ENCODE measurements at regions not wholly inside any gene's neighbourhood (a gene's known extent, or its start where the extent isn't known, plus 50 kb on each side); places are given as distances from the start of the nearest gene placed in this dataset.

DNA sequence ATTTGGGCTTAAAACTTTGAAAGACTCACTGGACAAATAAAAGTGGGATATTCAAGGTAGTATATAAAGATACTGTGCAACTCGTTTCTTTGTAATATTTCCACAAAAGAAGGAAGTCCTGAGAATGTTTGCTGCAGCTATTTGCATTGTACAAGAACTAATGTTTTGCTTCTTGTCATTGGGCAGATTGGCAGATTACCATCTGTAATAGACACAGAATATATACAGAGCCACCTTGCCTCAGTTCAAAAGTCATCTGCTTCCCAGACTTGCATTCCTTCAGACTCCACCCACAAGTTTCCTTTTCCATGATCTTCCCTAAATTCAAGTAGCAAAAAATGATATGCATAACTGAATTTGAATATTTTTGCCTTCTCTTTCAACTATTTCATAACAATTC is 145.1 kb downstream of the EFNB2 start:
- no peak for TF ChIP-seq EZH2 (IDR thresholded peaks at IDR 0.05; ENCODE audit: borderline replicate concordance, low read length)
- TF ChIP-seq, protein P1, sequence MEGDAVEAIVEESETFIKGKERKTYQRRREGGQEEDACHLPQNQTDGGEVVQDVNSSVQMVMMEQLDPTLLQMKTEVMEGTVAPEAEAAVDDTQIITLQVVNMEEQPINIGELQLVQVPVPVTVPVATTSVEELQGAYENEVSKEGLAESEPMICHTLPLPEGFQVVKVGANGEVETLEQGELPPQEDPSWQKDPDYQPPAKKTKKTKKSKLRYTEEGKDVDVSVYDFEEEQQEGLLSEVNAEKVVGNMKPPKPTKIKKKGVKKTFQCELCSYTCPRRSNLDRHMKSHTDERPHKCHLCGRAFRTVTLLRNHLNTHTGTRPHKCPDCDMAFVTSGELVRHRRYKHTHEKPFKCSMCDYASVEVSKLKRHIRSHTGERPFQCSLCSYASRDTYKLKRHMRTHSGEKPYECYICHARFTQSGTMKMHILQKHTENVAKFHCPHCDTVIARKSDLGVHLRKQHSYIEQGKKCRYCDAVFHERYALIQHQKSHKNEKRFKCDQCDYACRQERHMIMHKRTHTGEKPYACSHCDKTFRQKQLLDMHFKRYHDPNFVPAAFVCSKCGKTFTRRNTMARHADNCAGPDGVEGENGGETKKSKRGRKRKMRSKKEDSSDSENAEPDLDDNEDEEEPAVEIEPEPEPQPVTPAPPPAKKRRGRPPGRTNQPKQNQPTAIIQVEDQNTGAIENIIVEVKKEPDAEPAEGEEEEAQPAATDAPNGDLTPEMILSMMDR (IDR thresholded peaks at IDR 0.05; ENCODE audit: low read length): no peak
